ENCODE measurements at regions not wholly inside any gene's neighbourhood (a gene's known extent, or its start where the extent isn't known, plus 50 kb on each side); places are given as distances from the start of the nearest gene placed in this dataset.

GRCh38 chr10:62688971-62689700, 115.4 kb upstream of the ADO start:
- no peak for DNase-seq (ENCODE audit: extremely low read depth, insufficient read length)
- TF ChIP-seq CTCF (IDR thresholded peaks at IDR 0.05; ENCODE audit: insufficient read depth, low read length, poor library complexity, severe bottlenecking): no peak
- Histone ChIP-seq H3K36me3 (ENCODE audit: control insufficient read depth, insufficient read depth, low read length) (no peaks in the 10 kb centered on the region), H3K27me3 (replicated peaks; ENCODE audit: control insufficient read depth, insufficient read depth, low read length) (no peaks in the 10 kb centered on the region), H3K4me3 (replicated peaks; ENCODE audit: low read depth, low read length) (no peak overlapping the region)

GRCh38 chr10:62689712-62690111, 114.8 kb upstream of the ADO start:
- TF ChIP-seq CTCF (IDR thresholded peaks at IDR 0.05; ENCODE audit: insufficient read depth, low read length, poor library complexity, severe bottlenecking): no peak
- Histone ChIP-seq H3K27me3 (replicated peaks; ENCODE audit: control insufficient read depth, insufficient read depth, low read length) (no peaks in the 10 kb centered on the region), H3K4me3 (replicated peaks; ENCODE audit: low read depth, low read length) (no peak overlapping the region), H3K36me3 (ENCODE audit: control insufficient read depth, insufficient read depth, low read length) (no peaks in the 10 kb centered on the region)
- no peak for DNase-seq (ENCODE audit: extremely low read depth, insufficient read length)

- DNase-seq (ENCODE audit: extremely low read depth, insufficient read length): no peak
- peak; percentile 26 for TF ChIP-seq CTCF (IDR thresholded peaks at IDR 0.05; ENCODE audit: insufficient read depth, low read length, poor library complexity, severe bottlenecking)
- no peak overlapping the region for H3K4me3 ChIP-seq (replicated peaks; ENCODE audit: low read depth, low read length)
- no peaks in the 10 kb centered on the region for H3K27me3 ChIP-seq (replicated peaks; ENCODE audit: control insufficient read depth, insufficient read depth, low read length)
- no peaks in the 10 kb centered on the region for H3K36me3 ChIP-seq (ENCODE audit: control insufficient read depth, insufficient read depth, low read length)
These were observed 113.8 kb upstream of the ADO start for GRCh38 chr10:62690703-62691102.

GRCh38 chr10:62691336-62691735, 113.2 kb upstream of the ADO start:
- no peak for TF ChIP-seq CTCF (IDR thresholded peaks at IDR 0.05; ENCODE audit: insufficient read depth, low read length, poor library complexity, severe bottlenecking)
- DNase-seq (ENCODE audit: extremely low read depth, insufficient read length): no peak
- no peaks in the 10 kb centered on the region for H3K27me3 ChIP-seq (replicated peaks; ENCODE audit: control insufficient read depth, insufficient read depth, low read length)
- H3K36me3 ChIP-seq (ENCODE audit: control insufficient read depth, insufficient read depth, low read length): no peaks in the 10 kb centered on the region
- H3K4me3 ChIP-seq (replicated peaks; ENCODE audit: low read depth, low read length): no peak overlapping the region

GRCh38 chr10:62692085-62692484, 112.4 kb upstream of the ADO start:
- DNase-seq (ENCODE audit: extremely low read depth, insufficient read length): no peak
- TF ChIP-seq CTCF (IDR thresholded peaks at IDR 0.05; ENCODE audit: insufficient read depth, low read length, poor library complexity, severe bottlenecking): no peak

GRCh38 chr10:62693306-62693705, 111.2 kb upstream of the ADO start:
- no peak for DNase-seq (ENCODE audit: extremely low read depth, insufficient read length)
- no peak for TF ChIP-seq CTCF (IDR thresholded peaks at IDR 0.05; ENCODE audit: insufficient read depth, low read length, poor library complexity, severe bottlenecking)
- Histone ChIP-seq H3K36me3 (ENCODE audit: control insufficient read depth, insufficient read depth, low read length) (no peaks in the 10 kb centered on the region), H3K4me3 (replicated peaks; ENCODE audit: low read depth, low read length) (no peak overlapping the region), H3K27me3 (replicated peaks; ENCODE audit: control insufficient read depth, insufficient read depth, low read length) (no peaks in the 10 kb centered on the region)

More at GRCh38 chr10:62692085-62692484, 112.4 kb upstream of the ADO start:
- no peaks in the 10 kb centered on the region for H3K36me3 ChIP-seq (ENCODE audit: control insufficient read depth, insufficient read depth, low read length)
- H3K27me3 ChIP-seq (replicated peaks; ENCODE audit: control insufficient read depth, insufficient read depth, low read length): no peaks in the 10 kb centered on the region
- H3K4me3 ChIP-seq (replicated peaks; ENCODE audit: low read depth, low read length): no peak overlapping the region

Data from GM06990 (cell line).